DMS53 (cell line): ENCODE measurements at regions not wholly inside any gene's neighbourhood (a gene's known extent, or its start where the extent isn't known, plus 50 kb on each side); places are given as distances from the start of the nearest gene placed in this dataset.
A peak's percentile ranks its signal among the peaks of the same experiment; 100 is the strongest.
"Not testable (repeated sequence)": the region's sequence is repeated elsewhere in the genome, so short reads cannot be mapped to it uniquely, and the experiment has no call there.

Experiments
- DNase-seq: peaks from one replicate; lab custom pipeline; 2025; lab: John Stamatoyannopoulos, UW

DNA sequence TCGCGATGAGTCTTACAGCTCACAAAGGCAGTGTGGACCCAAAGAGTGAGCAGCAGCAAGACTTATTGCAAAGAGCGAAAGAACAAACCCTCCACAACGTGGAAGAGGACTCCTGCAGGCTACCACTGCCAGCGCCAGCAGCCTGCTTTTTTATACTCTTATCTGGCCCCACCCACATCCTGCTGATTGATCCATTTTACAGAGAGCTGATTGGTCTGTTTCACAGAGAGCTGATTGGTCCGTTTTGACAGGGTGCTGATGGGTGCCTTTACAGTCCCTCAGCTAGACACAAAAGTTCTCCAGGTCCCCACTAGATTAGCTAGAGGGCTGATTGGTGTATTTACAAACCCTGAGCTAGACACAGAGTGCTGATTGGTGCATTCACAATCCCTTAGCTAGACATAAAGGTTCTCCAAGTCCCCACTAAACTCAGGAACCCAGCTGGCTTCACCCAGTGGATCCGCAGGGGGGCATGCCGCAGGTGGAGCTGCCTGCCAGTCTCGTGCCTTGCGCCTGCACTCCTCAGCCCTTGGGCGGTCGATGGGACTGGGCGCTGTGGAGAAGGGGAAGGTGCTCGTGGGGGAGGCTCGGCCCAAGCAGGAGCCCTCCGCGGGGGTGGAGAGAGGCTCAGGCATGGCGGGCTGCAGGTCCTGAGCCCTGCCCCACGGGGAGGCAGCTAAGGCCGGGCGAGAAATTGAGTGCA is 75.7 kb downstream of the QDPR start:
- DNase-seq: not testable (repeated sequence)

- DNase-seq: no peak
These were observed 78.1 kb downstream of the QDPR start for GRCh38 chr4:17433827-17434226.

GRCh38 chr4:17427991-17428390 is 83.9 kb downstream of the QDPR start:
- no peak for DNase-seq

- no peak for DNase-seq
These were observed 85.7 kb downstream of the QDPR start for GRCh38 chr4:17426222-17426621.

GRCh38 chr4:17418010-17418409 is 93.9 kb downstream of the QDPR start:
- no peak for DNase-seq

DNA sequence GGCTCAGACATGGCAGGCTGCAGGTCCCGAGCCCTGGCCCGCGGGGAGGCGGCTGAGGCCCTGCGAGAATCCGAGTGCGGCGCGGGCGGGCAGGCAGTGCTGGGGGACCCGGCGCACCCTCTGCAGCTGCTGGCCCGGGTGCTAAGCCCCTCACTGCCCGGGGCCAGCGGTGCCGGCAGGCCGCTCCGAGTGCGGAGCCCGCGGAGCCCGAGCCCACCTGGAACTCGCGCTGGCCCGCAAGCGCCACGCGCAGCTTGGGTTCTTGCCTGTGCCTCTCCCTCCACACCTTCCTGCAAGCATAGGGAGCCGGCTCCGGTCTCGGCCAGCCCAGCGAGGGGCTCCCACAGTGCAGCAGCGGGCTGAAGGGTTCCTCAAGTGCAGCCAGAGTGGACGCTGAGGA is 97.5 kb downstream of the QDPR start:
- DNase-seq: no peak

DNA sequence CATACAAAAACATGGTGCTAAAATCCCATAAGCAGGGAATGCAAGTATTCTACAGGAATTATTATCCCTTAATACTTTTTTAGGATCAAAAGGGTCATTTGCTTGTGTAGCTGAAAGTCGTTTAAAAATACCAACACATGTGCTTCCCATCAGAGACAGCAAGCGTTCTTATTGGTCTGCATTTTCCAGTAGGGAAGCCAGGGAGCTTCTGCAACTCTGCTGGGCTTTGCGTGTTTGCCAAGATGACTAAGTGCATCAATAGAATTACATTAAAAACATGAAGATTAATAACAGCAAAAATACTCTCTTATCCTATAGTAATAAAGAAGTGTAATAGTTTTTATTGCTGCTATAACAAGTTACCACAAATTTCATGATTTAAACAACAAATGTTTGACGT is 111.2 kb downstream of the QDPR start:
- no peak for DNase-seq

DNA sequence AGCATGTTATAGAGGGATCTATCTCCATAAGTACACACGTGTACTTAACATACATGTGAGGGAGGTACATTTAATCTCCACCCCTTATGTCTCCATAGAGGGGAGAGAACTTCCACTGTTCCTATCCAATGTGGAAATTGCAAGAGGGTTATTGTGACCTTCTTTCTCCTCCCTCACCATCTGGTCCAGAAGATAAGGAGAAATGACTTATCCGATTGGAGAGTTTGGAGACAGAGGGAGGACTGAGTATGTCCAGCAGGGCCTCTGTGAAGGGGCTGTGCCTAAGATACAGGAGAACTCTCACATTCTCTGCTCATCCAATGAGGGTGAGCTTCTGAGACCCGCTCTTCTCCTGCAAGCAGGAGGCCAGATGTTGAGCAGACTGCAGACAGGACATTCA is 113.1 kb downstream of the QDPR start:
- DNase-seq: no peak

DNA sequence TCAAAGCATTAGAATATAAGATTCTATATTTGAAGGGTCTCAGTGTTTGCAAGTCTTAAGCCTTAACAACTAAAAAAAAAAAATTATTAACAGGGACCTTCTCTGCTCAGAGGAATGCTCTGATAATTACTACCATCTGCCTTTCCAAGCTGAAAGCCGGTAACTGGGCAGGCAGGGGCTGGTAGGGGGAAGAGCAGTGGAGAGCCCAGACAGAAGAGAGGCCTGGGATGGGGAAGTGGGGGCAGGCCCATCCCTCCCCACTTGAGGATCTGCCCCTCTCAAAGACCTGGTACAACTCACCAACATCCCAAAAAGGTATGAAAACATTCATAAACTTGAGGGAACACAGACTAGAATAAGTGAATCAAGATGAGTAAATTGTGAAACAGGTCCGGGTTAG is 113.9 kb downstream of the QDPR start:
- DNase-seq: no peak

- DNase-seq: no peak
These were observed 114.3 kb downstream of the QDPR start for GRCh38 chr4:17397611-17398010.

GRCh38 chr4:17385403-17385802 is 126.5 kb downstream of the QDPR start:
- DNase-seq: peak; percentile 68

- DNase-seq: no peak
These were observed 131.5 kb downstream of the QDPR start for GRCh38 chr4:17380347-17380746.

DNA sequence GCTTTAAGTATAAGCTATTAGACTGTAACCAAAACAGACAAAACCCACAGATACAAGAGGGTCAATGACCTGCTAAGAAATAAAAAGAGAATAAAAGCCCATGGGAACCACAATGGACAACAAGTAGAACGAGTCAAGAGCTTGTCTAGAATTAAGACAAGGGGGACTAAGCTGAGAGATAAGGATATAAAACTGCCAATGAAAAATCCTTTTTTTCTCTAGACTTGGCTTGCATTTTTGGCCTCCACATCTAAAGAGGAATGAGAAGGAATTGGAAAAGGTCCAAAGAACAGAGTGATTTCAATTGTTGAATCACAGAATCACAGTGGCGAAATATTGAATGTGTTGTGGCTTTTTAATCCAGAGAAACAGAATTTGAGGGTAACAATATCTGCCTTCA is 135.7 kb downstream of the QDPR start:
- no peak for DNase-seq

GRCh38 chr4:17373666-17374065 is 138.2 kb downstream of the QDPR start:
- DNase-seq: no peak

DNA sequence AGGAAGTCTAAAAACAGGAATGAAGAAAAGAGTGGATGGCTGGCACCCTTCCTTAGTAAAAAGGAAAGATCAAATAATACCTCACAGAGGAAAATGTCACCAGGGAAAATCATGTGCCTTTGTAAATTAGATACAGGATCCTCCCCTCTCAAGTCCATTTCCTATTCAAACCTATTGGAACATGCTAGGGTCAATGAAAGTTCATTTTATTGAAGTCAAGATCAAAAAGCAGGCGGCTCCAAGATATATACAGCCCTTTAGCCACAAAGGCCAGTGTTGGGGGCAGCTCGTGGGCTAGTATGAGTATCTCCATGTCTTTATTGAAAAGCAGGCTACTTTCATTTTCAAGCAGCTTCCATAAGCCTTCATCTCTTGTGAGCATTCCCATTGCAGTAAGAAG is 141.1 kb downstream of the QDPR start:
- no peak for DNase-seq

DNA sequence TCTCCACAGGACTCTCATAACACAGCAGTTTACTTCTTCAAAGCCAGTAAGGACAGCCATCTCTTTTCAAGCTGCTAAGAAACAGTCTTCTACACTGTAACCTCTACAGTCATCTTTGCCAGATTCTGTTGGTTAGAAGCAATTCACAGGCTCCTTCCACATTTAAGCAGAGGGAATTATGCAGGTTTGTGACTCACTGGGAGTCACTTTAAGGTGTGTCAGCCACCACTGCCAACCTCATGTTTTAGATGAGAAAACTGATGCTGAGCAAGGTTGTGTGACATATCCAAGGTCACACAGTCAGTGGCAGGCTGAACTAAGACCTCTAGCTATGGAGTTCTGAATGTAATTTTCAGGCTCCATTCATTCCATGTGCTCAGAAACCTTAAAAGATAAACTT is 143.5 kb downstream of the QDPR start:
- no peak for DNase-seq

GRCh38 chr4:17367201-17367600 is 144.7 kb downstream of the QDPR start:
- DNase-seq: no peak

- no peak for DNase-seq
These were observed 145.4 kb downstream of the QDPR start for GRCh38 chr4:17366496-17366895.

DNA sequence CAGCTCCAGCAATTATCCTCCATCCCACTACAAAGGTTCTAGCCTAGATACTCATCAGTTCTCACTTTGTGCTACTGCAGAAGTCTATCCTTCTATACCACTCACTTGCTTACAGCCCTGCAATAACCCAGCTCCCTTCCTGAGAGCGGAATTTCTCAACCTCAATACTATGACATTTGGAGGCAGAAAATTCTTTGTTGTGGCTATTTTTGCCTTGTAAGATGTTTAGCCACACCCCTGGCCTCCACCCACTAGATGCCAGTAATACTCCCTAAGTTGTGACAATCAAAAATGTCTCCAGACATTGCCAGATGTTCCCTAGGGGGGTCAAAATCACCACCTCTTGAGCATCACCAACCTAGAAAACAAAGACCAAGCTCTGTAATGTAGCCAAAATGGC is 149.5 kb downstream of the QDPR start:
- no peak for DNase-seq

GRCh38 chr4:17358241-17358640 is 153.6 kb downstream of the QDPR start:
- DNase-seq: no peak

- DNase-seq: no peak
These were observed 155.0 kb downstream of the QDPR start for GRCh38 chr4:17356926-17357325.

DNA sequence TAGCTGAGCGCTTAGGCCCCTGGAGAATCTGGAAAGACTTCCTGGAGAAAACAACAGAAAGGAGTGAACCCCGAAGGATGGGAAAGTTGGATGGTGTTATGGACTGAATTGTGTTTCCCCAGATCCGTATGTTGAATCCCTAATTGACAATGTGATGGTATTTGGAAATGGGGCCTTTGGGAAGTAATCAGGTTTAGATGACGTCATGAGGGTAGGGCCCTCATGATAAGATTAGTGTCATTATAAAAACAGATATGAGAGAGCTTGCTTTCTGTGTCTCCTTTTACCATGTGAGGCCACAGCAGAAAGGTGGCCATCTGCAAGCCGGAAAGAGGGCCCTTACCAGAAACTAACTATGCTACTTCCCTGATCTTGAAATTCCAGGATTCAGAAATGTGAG is 159.5 kb downstream of the QDPR start:
- no peak for DNase-seq

GRCh38 chr4:17347445-17347844 is 164.4 kb downstream of the QDPR start:
- DNase-seq: peak; percentile 56

GRCh38 chr4:17339376-17339775 is 172.5 kb downstream of the QDPR start:
- DNase-seq: no peak

- DNase-seq: no peak
These were observed 174.9 kb downstream of the QDPR start for GRCh38 chr4:17336986-17337385.
